ENCODE measurements at regions not wholly inside any gene's neighbourhood (a gene's known extent, or its start where the extent isn't known, plus 50 kb on each side); places are given as distances from the start of the nearest gene placed in this dataset.
"Not testable (repeated sequence)": the region's sequence is repeated elsewhere in the genome, so short reads cannot be mapped to it uniquely, and the experiment has no call there.

- H3K4me3 Mint-ChIP-seq, H3K9me3 Mint-ChIP-seq, H3K36me3 Mint-ChIP-seq, H3K4me1 Mint-ChIP-seq, H3K27me3 Mint-ChIP-seq, H3K27ac Mint-ChIP-seq: not testable (repeated sequence)
These were observed 824.7 kb downstream of the LRRTM4 start for GRCh38 chr2:76697439-76697838.

- Mint-ChIP-seq H3K27ac (no peak overlapping the region), H3K36me3 (no peaks in the 10 kb centered on the region), H3K4me1 (no peaks in the 10 kb centered on the region), H3K4me3 (no peak overlapping the region), H3K9me3 (peaks cover 1% of the 10 kb centered on the region), H3K27me3 (no peaks in the 10 kb centered on the region)
These were observed 829.3 kb downstream of the LRRTM4 start for GRCh38 chr2:76692908-76693307.

- Mint-ChIP-seq H3K27ac (no peak overlapping the region), H3K36me3 (no peaks in the 10 kb centered on the region), H3K4me1 (no peaks in the 10 kb centered on the region), H3K27me3 (no peaks in the 10 kb centered on the region), H3K4me3 (no peak overlapping the region), H3K9me3 (peaks cover 5% of the 10 kb centered on the region)
These were observed 833.4 kb downstream of the LRRTM4 start for GRCh38 chr2:76688732-76689131.

GRCh38 chr2:76687923-76688322, 834.3 kb downstream of the LRRTM4 start:
- no peaks in the 10 kb centered on the region for H3K36me3 Mint-ChIP-seq
- H3K4me1 Mint-ChIP-seq: no peaks in the 10 kb centered on the region
- H3K27ac Mint-ChIP-seq: no peak overlapping the region
- H3K4me3 Mint-ChIP-seq: no peak overlapping the region
- peaks cover 5% of the 10 kb centered on the region for H3K9me3 Mint-ChIP-seq
- H3K27me3 Mint-ChIP-seq: no peaks in the 10 kb centered on the region

GRCh38 chr2:76684756-76685155, 837.4 kb downstream of the LRRTM4 start:
- H3K9me3 Mint-ChIP-seq: peaks cover 10% of the 10 kb centered on the region
- H3K27ac Mint-ChIP-seq: no peak overlapping the region
- no peaks in the 10 kb centered on the region for H3K27me3 Mint-ChIP-seq
- no peak overlapping the region for H3K4me3 Mint-ChIP-seq
- H3K4me1 Mint-ChIP-seq: no peaks in the 10 kb centered on the region
- H3K36me3 Mint-ChIP-seq: no peaks in the 10 kb centered on the region

- Mint-ChIP-seq H3K27me3 (no peaks in the 10 kb centered on the region), H3K27ac (no peak overlapping the region), H3K4me1 (no peaks in the 10 kb centered on the region), H3K4me3 (no peak overlapping the region), H3K9me3 (peaks cover 4% of the 10 kb centered on the region), H3K36me3 (no peaks in the 10 kb centered on the region)
These were observed 843.2 kb downstream of the LRRTM4 start for GRCh38 chr2:76679025-76679396.

- Mint-ChIP-seq H3K4me1 (no peaks in the 10 kb centered on the region), H3K27me3 (no peaks in the 10 kb centered on the region), H3K27ac (no peak overlapping the region), H3K4me3 (no peak overlapping the region), H3K9me3 (peaks cover 4% of the 10 kb centered on the region), H3K36me3 (no peaks in the 10 kb centered on the region)
These were observed 843.7 kb downstream of the LRRTM4 start for GRCh38 chr2:76678383-76679024.

GRCh38 chr2:76675212-76675611, 847.0 kb downstream of the LRRTM4 start:
- no peaks in the 10 kb centered on the region for H3K9me3 Mint-ChIP-seq
- H3K27ac Mint-ChIP-seq: no peak overlapping the region
- H3K4me3 Mint-ChIP-seq: no peak overlapping the region
- H3K4me1 Mint-ChIP-seq: no peaks in the 10 kb centered on the region
- H3K36me3 Mint-ChIP-seq: no peaks in the 10 kb centered on the region
- no peaks in the 10 kb centered on the region for H3K27me3 Mint-ChIP-seq

- Mint-ChIP-seq H3K27me3 (no peaks in the 10 kb centered on the region), H3K36me3 (no peaks in the 10 kb centered on the region), H3K27ac (no peak overlapping the region), H3K4me1 (no peaks in the 10 kb centered on the region), H3K9me3 (no peaks in the 10 kb centered on the region), H3K4me3 (no peak overlapping the region)
These were observed 849.4 kb downstream of the LRRTM4 start for GRCh38 chr2:76672798-76673197.

GRCh38 chr2:76669966-76670465, 852.2 kb downstream of the LRRTM4 start:
- H3K27ac Mint-ChIP-seq: no peak overlapping the region
- H3K4me3 Mint-ChIP-seq: no peak overlapping the region
- no peaks in the 10 kb centered on the region for H3K36me3 Mint-ChIP-seq
- no peaks in the 10 kb centered on the region for H3K4me1 Mint-ChIP-seq
- H3K27me3 Mint-ChIP-seq: no peaks in the 10 kb centered on the region
- H3K9me3 Mint-ChIP-seq: peaks cover 3% of the 10 kb centered on the region

- Mint-ChIP-seq H3K4me3 (no peak overlapping the region), H3K4me1 (no peaks in the 10 kb centered on the region), H3K27ac (no peak overlapping the region), H3K27me3 (no peaks in the 10 kb centered on the region), H3K36me3 (no peaks in the 10 kb centered on the region), H3K9me3 (peaks cover 3% of the 10 kb centered on the region)
These were observed 853.9 kb downstream of the LRRTM4 start for GRCh38 chr2:76668279-76668678.

GRCh38 chr2:76667821-76668271, 854.3 kb downstream of the LRRTM4 start:
- Mint-ChIP-seq H3K9me3 (peaks cover 3% of the 10 kb centered on the region), H3K27me3 (no peaks in the 10 kb centered on the region), H3K4me3 (no peak overlapping the region), H3K4me1 (no peaks in the 10 kb centered on the region), H3K36me3 (no peaks in the 10 kb centered on the region), H3K27ac (no peak overlapping the region)

- Mint-ChIP-seq H3K4me1 (no peaks in the 10 kb centered on the region), H3K4me3 (no peak overlapping the region), H3K9me3 (peaks cover 22% of the 10 kb centered on the region), H3K27ac (no peak overlapping the region), H3K27me3 (no peaks in the 10 kb centered on the region), H3K36me3 (no peaks in the 10 kb centered on the region)
These were observed 880.0 kb downstream of the LRRTM4 start for GRCh38 chr2:76642129-76642528.

- H3K4me3 Mint-ChIP-seq: no peak overlapping the region
- H3K9me3 Mint-ChIP-seq: peaks cover 22% of the 10 kb centered on the region
These were observed 880.7 kb downstream of the LRRTM4 start for GRCh38 chr2:76641506-76641905.

GRCh38 chr2:76640905-76641304, 881.3 kb downstream of the LRRTM4 start:
- no peaks in the 10 kb centered on the region for H3K4me1 Mint-ChIP-seq
- H3K9me3 Mint-ChIP-seq: peaks cover 22% of the 10 kb centered on the region
- no peaks in the 10 kb centered on the region for H3K36me3 Mint-ChIP-seq
- no peak overlapping the region for H3K4me3 Mint-ChIP-seq
- H3K27ac Mint-ChIP-seq: no peak overlapping the region
- no peaks in the 10 kb centered on the region for H3K27me3 Mint-ChIP-seq

More at GRCh38 chr2:76641506-76641905, 880.7 kb downstream of the LRRTM4 start:
- Mint-ChIP-seq H3K27me3 (no peaks in the 10 kb centered on the region), H3K27ac (no peak overlapping the region), H3K36me3 (no peaks in the 10 kb centered on the region), H3K4me1 (no peaks in the 10 kb centered on the region)

GRCh38 chr2:76639171-76639680, 883.0 kb downstream of the LRRTM4 start:
- Mint-ChIP-seq H3K27ac (no peak overlapping the region), H3K9me3 (peaks cover 14% of the 10 kb centered on the region), H3K4me3 (no peak overlapping the region), H3K4me1 (no peaks in the 10 kb centered on the region), H3K36me3 (no peaks in the 10 kb centered on the region), H3K27me3 (no peaks in the 10 kb centered on the region)
